Body of pancreas (tissue), 4 donors: ENCODE measurements at regions not wholly inside any gene's neighbourhood (a gene's known extent, or its start where the extent isn't known, plus 50 kb on each side); places are given as distances from the start of the nearest gene placed in this dataset.

Experiments used
- ATAC-seq: fragments of 150-250 bp; one replicate; pipeline ENCODE4 v1.9.1; 2016
- DNase-seq, 4 donors: peaks; one replicate each; pipeline ENCODE4 v3.0.0-alpha.2; 2019
- H3K27ac ChIP-seq, 4 donors: fragments of 200-600 bp; sonication (generic); 1 replicate in 3 of 4; 2 replicates in 1 of 4; pipeline versions ENCODE4 v1.5.1 to v1.6.1; 2016 to 2019; ENCODE audit warnings: mild to moderate bottlenecking in 1 of 4, mixed read lengths in 1 of 4, moderate library complexity in 1 of 4
- H3K27me3 ChIP-seq, 2 donors: fragments of 200-600 bp; sonication (generic); one replicate each; pipeline ENCODE4 v1.6.0; 2016; ENCODE audit warnings: mild to moderate bottlenecking in 1 of 2
- H3K36me3 ChIP-seq, 2 donors: fragments of 200-600 bp; sonication (generic); replicated peaks in 1 of 2; 2 replicates each; pipeline ENCODE4 v1.5.1; 2016; ENCODE audit warnings: low read depth in 2 of 2; ENCODE audit not compliant: insufficient read depth in 1 of 2
- H3K4me1 ChIP-seq: fragments of 200-600 bp; sonication (generic); one replicate; pipeline ENCODE4 v1.6.0; 2016
- H3K4me3 ChIP-seq, 2 donors: fragments of 200-600 bp; sonication (generic); 1 replicate in 1 of 2; 2 replicates in 1 of 2; pipeline ENCODE4 v1.5.1; 2016 to 2019
- H3K9me3 ChIP-seq, 3 donors: fragments of 200-600 bp; sonication (generic); 1 replicate in 2 of 3; 2 replicates in 1 of 3; pipeline ENCODE4 v1.5.1; 2016
- CTCF ChIP-seq, 7 experiments: fragments of 450-650 bp in 4 of 7; fragments of 200-600 bp in 3 of 7; sonication (generic) in 3 of 7; IDR thresholded peaks; one replicate each; pipeline ENCODE4 v1.5.1; 2016 to 2019; ENCODE audit warnings: antibody characterized with exemption in 7 of 7
- POLR2A ChIP-seq, 3 donors: fragments of 450-650 bp; IDR thresholded peaks; one replicate each; pipeline ENCODE4 v1.6.1; 2016; ENCODE audit warnings: antibody characterized with exemption in 3 of 3, mild to moderate bottlenecking in 2 of 3
- WGBS, 2 donors: methylation state at CpG; one replicate each; pipeline ENCODE4 v1.1.5; 2017; 5-methylcytosine and 5-hydroxymethylcytosine counted together
- intact Hi-C: fragments of 100-400 bp; cut with DNase I; formaldehyde crosslinking; loops from one replicate; pipeline ENCODE4 v1.15.1; 2023

DNA sequence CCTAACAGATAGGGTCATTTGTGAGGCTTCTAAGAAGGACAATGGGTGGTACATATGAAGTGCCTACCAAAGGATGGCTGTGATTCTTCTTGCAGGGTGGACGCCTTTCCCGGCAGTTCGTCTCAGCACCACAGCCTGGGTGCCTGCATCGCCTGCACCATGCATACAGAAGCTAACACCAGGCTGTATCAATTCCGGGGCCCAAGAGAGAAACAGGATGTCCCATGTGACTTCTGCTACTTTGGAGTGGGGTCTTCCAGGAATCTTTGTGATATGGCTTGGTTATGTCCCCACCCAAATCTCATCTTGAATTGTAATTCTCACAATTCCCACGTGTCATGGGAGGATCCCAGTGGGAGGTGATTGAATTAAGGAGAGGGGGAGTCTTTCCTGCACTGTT is 251.6 kb upstream of the TNRC6C start:
- ATAC-seq = no peak
- no peak for DNase-seq
- Histone ChIP-seq H3K9me3 (peaks cover 0 to 30% (median 0%) of the 10 kb centered on the region in 3 donors), H3K27me3 (no peaks in the 10 kb centered on the region), H3K4me3 (no peak overlapping the region), H3K27ac (no peak overlapping the region), H3K4me1 (no peaks in the 10 kb centered on the region), H3K36me3 (no peaks in the 10 kb centered on the region)
- WGBS, 2 donors = 52 to 56% methylated on average over 3 to 6 of the region's 6 CpGs
- intact Hi-C loops = no loop called here
- TF ChIP-seq CTCF (IDR thresholded peaks at IDR 0.05) (no peak), POLR2A (IDR thresholded peaks at IDR 0.05) (no peak)

- intact Hi-C loops = no loop called here
- DNase-seq = no peak
- H3K9me3 ChIP-seq = peaks cover 0 to 24% (median 0%) of the 10 kb centered on the region in 3 donors
- no peaks in the 10 kb centered on the region for H3K27me3 ChIP-seq
- H3K4me3 ChIP-seq = no peak overlapping the region
- H3K36me3 ChIP-seq = no peaks in the 10 kb centered on the region
- no peaks in the 10 kb centered on the region for H3K4me1 ChIP-seq
- TF ChIP-seq POLR2A (IDR thresholded peaks at IDR 0.05) = no peak
- no peak overlapping the region for H3K27ac ChIP-seq
- no peak for ATAC-seq
- 67 to 70% methylated on average over 4 of the region's 4 CpGs for WGBS, 2 donors
Observed at GRCh38 chr17:77707546-77707945, 251.0 kb upstream of the TNRC6C start.

DNA sequence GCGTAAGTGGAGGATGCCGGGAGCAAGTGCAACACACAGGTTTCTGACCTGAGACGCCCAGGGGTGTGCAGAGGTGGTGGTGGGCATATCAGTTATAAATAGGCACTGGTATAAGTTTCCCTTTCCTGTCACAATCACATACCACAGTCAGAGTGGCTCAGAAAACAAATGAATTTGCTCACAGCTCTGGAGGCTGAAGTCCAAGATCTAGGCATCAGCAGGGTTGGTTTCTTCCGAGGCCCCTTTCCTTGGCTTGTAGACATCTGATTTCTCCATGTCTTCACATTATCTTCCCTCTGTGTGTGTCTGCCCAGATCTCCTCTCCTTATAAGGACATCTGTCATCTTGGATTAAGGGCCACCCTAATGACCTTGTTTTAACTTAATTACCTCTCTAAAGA is 250.5 kb upstream of the TNRC6C start:
- 68 to 78% methylated on average over 4 of the region's 4 CpGs for WGBS, 2 donors
- H3K36me3 ChIP-seq = no peaks in the 10 kb centered on the region
- H3K27ac ChIP-seq = no peak overlapping the region
- DNase-seq = no peak
- H3K27me3 ChIP-seq = no peaks in the 10 kb centered on the region
- peaks cover 0 to 23% (median 0%) of the 10 kb centered on the region in 3 donors for H3K9me3 ChIP-seq
- TF ChIP-seq CTCF (IDR thresholded peaks at IDR 0.05) (no peak), POLR2A (IDR thresholded peaks at IDR 0.05) (no peak)
- H3K4me1 ChIP-seq = no peaks in the 10 kb centered on the region
- no peak for ATAC-seq
- H3K4me3 ChIP-seq = no peak overlapping the region
- intact Hi-C loops = no loop called here

- no peak for ATAC-seq
- WGBS, 2 donors = 59 to 75% methylated on average over 7 to 8 of the region's 8 CpGs
- H3K36me3 ChIP-seq = no peaks in the 10 kb centered on the region
- DNase-seq = no peak
- intact Hi-C loops = no loop called here
- H3K4me1 ChIP-seq = no peaks in the 10 kb centered on the region
- H3K4me3 ChIP-seq = no peak overlapping the region
- H3K9me3 ChIP-seq = peaks cover 0 to 14% (median 0%) of the 10 kb centered on the region in 3 donors
- H3K27me3 ChIP-seq = no peaks in the 10 kb centered on the region
- TF ChIP-seq CTCF (IDR thresholded peaks at IDR 0.05) = no peak
- TF ChIP-seq POLR2A (IDR thresholded peaks at IDR 0.05) = no peak
- no peak overlapping the region for H3K27ac ChIP-seq
Observed at GRCh38 chr17:77708936-77709335, 249.6 kb upstream of the TNRC6C start.

GRCh38 chr17:77709594-77709993 is 248.9 kb upstream of the TNRC6C start:
- H3K36me3 ChIP-seq = no peaks in the 10 kb centered on the region
- intact Hi-C loops = no loop called here
- WGBS, 2 donors = 36 to 46% methylated on average over 5 of the region's 5 CpGs
- H3K4me3 ChIP-seq = no peak overlapping the region
- no peak overlapping the region for H3K27ac ChIP-seq
- H3K4me1 ChIP-seq = no peaks in the 10 kb centered on the region
- TF ChIP-seq POLR2A (IDR thresholded peaks at IDR 0.05) (no peak), CTCF (IDR thresholded peaks at IDR 0.05) (no peak)
- no peak for DNase-seq
- peaks cover 0 to 8% (median 0%) of the 10 kb centered on the region in 3 donors for H3K9me3 ChIP-seq
- no peak for ATAC-seq
- H3K27me3 ChIP-seq = no peaks in the 10 kb centered on the region
